ENCODE measurements at regions not wholly inside any gene's neighbourhood (a gene's known extent, or its start where the extent isn't known, plus 50 kb on each side); places are given as distances from the start of the nearest gene placed in this dataset.

- WGBS (ENCODE audit: insufficient coverage): no CpG with 5 or more reads among the region's 2 CpGs
- Mint-ChIP-seq H3K9me3 (ENCODE audit: insufficient read depth) (peaks cover 3% of the 10 kb centered on the region), H3K4me1 (no peaks in the 10 kb centered on the region), H3K27ac (no peak overlapping the region), H3K27me3 (no peaks in the 10 kb centered on the region), H3K4me3 (no peak overlapping the region)
- ATAC-seq (ENCODE audit: low read depth): no peak
- Histone ChIP-seq H2AFZ (ENCODE audit: insufficient read depth, low read depth, low read length, poor library complexity, severe bottlenecking) (no peak overlapping the region), H3K4me1 (ENCODE audit: control insufficient read depth in 2 of 2, insufficient read depth in 2 of 2, low read length in 2 of 2) (no peaks in the 10 kb centered on the region), H3K79me2 (ENCODE audit: control insufficient read depth, insufficient read depth, low read length) (no peaks in the 10 kb centered on the region), H3K4me2 (replicated peaks; ENCODE audit: low read depth, low read length, poor library complexity, severe bottlenecking) (no peak overlapping the region), H3K36me3 (replicated peaks in 1 of 2; ENCODE audit: control extremely low read depth in 1 of 2, control insufficient read depth in 1 of 2, extremely low read depth in 1 of 2, insufficient read depth in 2 of 2, low read length in 1 of 2) (no peaks in the 10 kb centered on the region), H3K27me3 (replicated peaks in 1 of 4; ENCODE audit: control extremely low read depth in 1 of 4, control insufficient read depth in 3 of 4, insufficient read depth in 4 of 4, low read length in 3 of 4) (no peaks in the 10 kb centered on the region), H3K9ac (ENCODE audit: low read length) (no peak overlapping the region), H4K20me1 (ENCODE audit: control insufficient read depth, insufficient read depth, low read length, poor library complexity, severe bottlenecking) (no peaks in the 10 kb centered on the region), H3K9me3 (ENCODE audit: control extremely low read depth in 1 of 3, control insufficient read depth in 2 of 3, insufficient read depth in 1 of 3, low read length in 2 of 3) (no peaks in the 10 kb centered on the region), H3K27ac (ENCODE audit: low read length in 2 of 2) (no peak overlapping the region), H3K4me3 (ENCODE audit: control extremely low read depth in 1 of 5, extremely low read depth in 1 of 5, insufficient read depth in 1 of 5, low read depth in 2 of 5, low read length in 4 of 5) (no peak overlapping the region)
- ChIA-PET POLR2A (no interaction called here), CTCF (no interaction called here)
- no peak for DNase-seq
- intact Hi-C loops (cut with micrococcal nuclease): no loop called here
- TF ChIP-seq EZH2 (IDR thresholded peaks at IDR 0.05; ENCODE audit: borderline replicate concordance, insufficient read depth, low read depth, low read length, poor library complexity, severe bottlenecking): no peak
Observed at GRCh38 chr4:12145106-12145505, 716.4 kb upstream of the HS3ST1 start.

GRCh38 chr4:12144051-12144450 is 715.4 kb upstream of the HS3ST1 start:
- Mint-ChIP-seq H3K9me3 (ENCODE audit: insufficient read depth) (peaks cover 1% of the 10 kb centered on the region), H3K27me3 (no peaks in the 10 kb centered on the region), H3K27ac (no peak overlapping the region), H3K4me1 (no peaks in the 10 kb centered on the region), H3K4me3 (no peak overlapping the region)
- Histone ChIP-seq H2AFZ (ENCODE audit: insufficient read depth, low read depth, low read length, poor library complexity, severe bottlenecking) (no peak overlapping the region), H3K27ac (ENCODE audit: low read length in 2 of 2) (no peak overlapping the region), H3K9ac (ENCODE audit: low read length) (no peak overlapping the region), H3K9me3 (ENCODE audit: control extremely low read depth in 1 of 3, control insufficient read depth in 2 of 3, insufficient read depth in 1 of 3, low read length in 2 of 3) (no peaks in the 10 kb centered on the region), H3K4me1 (ENCODE audit: control insufficient read depth in 2 of 2, insufficient read depth in 2 of 2, low read length in 2 of 2) (no peaks in the 10 kb centered on the region), H3K36me3 (replicated peaks in 1 of 2; ENCODE audit: control extremely low read depth in 1 of 2, control insufficient read depth in 1 of 2, extremely low read depth in 1 of 2, insufficient read depth in 2 of 2, low read length in 1 of 2) (no peaks in the 10 kb centered on the region), H3K79me2 (ENCODE audit: control insufficient read depth, insufficient read depth, low read length) (no peaks in the 10 kb centered on the region), H4K20me1 (ENCODE audit: control insufficient read depth, insufficient read depth, low read length, poor library complexity, severe bottlenecking) (no peaks in the 10 kb centered on the region), H3K27me3 (replicated peaks in 1 of 4; ENCODE audit: control extremely low read depth in 1 of 4, control insufficient read depth in 3 of 4, insufficient read depth in 4 of 4, low read length in 3 of 4) (no peaks in the 10 kb centered on the region), H3K4me2 (replicated peaks; ENCODE audit: low read depth, low read length, poor library complexity, severe bottlenecking) (no peak overlapping the region), H3K4me3 (ENCODE audit: control extremely low read depth in 1 of 5, extremely low read depth in 1 of 5, insufficient read depth in 1 of 5, low read depth in 2 of 5, low read length in 4 of 5) (no peak overlapping the region)
- no peak for DNase-seq
- ChIA-PET POLR2A (no interaction called here), CTCF (no interaction called here)
- no peak for TF ChIP-seq EZH2 (IDR thresholded peaks at IDR 0.05; ENCODE audit: borderline replicate concordance, insufficient read depth, low read depth, low read length, poor library complexity, severe bottlenecking)
- TF ChIP-seq CTCF (IDR thresholded peaks at IDR 0.05): no peak
- WGBS (ENCODE audit: insufficient coverage): no CpG with 5 or more reads among the region's 2 CpGs
- intact Hi-C loops (cut with micrococcal nuclease): no loop called here
- ATAC-seq (ENCODE audit: low read depth): no peak

All from B cell (primary cell).